BLaER1 treated with 17β-estradiol and CSF1 and Interleukin-3, amounts not matched to agents 10 nM and 100 nM (cell line): ENCODE measurements at regions not wholly inside any gene's neighbourhood (a gene's known extent, or its start where the extent isn't known, plus 50 kb on each side); places are given as distances from the start of the nearest gene placed in this dataset.

ENCODE experiments used
- H3K27ac ChIP-seq, 11 experiments: shearing (Covaris generic); formaldehyde crosslinking; 2 replicates each; pipeline ENCODE4 v1.8.1; 2022
- H3K27me3 ChIP-seq, 11 experiments: shearing (Covaris generic); formaldehyde crosslinking; 2 replicates each; pipeline ENCODE4 v1.8.1; 2022
- H3K36me3 ChIP-seq, 11 experiments: shearing (Covaris generic); formaldehyde crosslinking; 2 replicates each; pipeline ENCODE4 v1.8.1; 2022
- H3K4me1 ChIP-seq, 10 experiments: shearing (Covaris generic); formaldehyde crosslinking; 2 replicates each; pipeline ENCODE4 v1.8.1; 2022
- H3K4me2 ChIP-seq, 11 experiments: shearing (Covaris generic); formaldehyde crosslinking; 2 replicates each; pipeline ENCODE4 v1.8.1; 2022
- H3K4me3 ChIP-seq, 10 experiments: shearing (Covaris generic); formaldehyde crosslinking; 2 replicates each; pipeline ENCODE4 v1.8.1; 2022
- H3K9ac ChIP-seq, 11 experiments: shearing (Covaris generic); formaldehyde crosslinking; 2 replicates each; pipeline ENCODE4 v1.8.1; 2022
- H3K9me3 ChIP-seq, 11 experiments: shearing (Covaris generic); formaldehyde crosslinking; replicated peaks in 1 of 11; 2 replicates each; pipeline ENCODE4 v1.8.1; 2022
- H4K20me1 ChIP-seq, 11 experiments: shearing (Covaris generic); formaldehyde crosslinking; 2 replicates each; pipeline ENCODE4 v1.8.1; 2022
- Cebpa-rat ChIP-seq, 11 experiments: shearing (Covaris generic); IDR thresholded peaks; 2 replicates each; pipeline ENCODE4 v1.8.1; 2022

- Histone ChIP-seq H4K20me1 (no peaks in the 10 kb centered on the region), H3K27ac (peak overlapping the region in 4 of 11 experiments; percentile 20 to 55 (median 49); a peak in 6 of 22 replicates), H3K36me3 (no peaks in the 10 kb centered on the region)
Measured at GRCh38 chr11:108994887-108995286, 330.0 kb downstream of the DDX10 start.

GRCh38 chr11:108997826-108998225 is 333.0 kb downstream of the DDX10 start:
- Histone ChIP-seq H3K27ac (no peak overlapping the region), H3K36me3 (no peaks in the 10 kb centered on the region), H3K4me2 (no peak overlapping the region), H3K4me1 (peaks cover 0 to 17% (median 0%) of the 10 kb centered on the region in 10 experiments; a peak in 7 of 20 replicates), H4K20me1 (no peaks in the 10 kb centered on the region), H3K9me3 (peaks cover 0 to 20% (median 3%) of the 10 kb centered on the region in 11 experiments; a peak in 4 of 22 replicates), H3K9ac (no peak overlapping the region), H3K27me3 (no peaks in the 10 kb centered on the region), H3K4me3 (no peak overlapping the region)
- no peak for TF ChIP-seq Cebpa-rat (IDR thresholded peaks at IDR 0.05)

More at GRCh38 chr11:108994887-108995286, 330.0 kb downstream of the DDX10 start:
- Histone ChIP-seq H3K9me3 (peaks cover 0 to 13% (median 0%) of the 10 kb centered on the region in 11 experiments; a peak in 4 of 22 replicates), H3K9ac (no peak overlapping the region), H3K4me1 (peaks cover 0 to 17% (median 0%) of the 10 kb centered on the region in 10 experiments; a peak in 7 of 20 replicates), H3K4me3 (no peak overlapping the region), H3K4me2 (peak overlapping the region in 4 of 11 experiments; percentile 27 to 69 (median 53); a peak in 6 of 22 replicates), H3K27me3 (no peaks in the 10 kb centered on the region)
- no peak for TF ChIP-seq Cebpa-rat (IDR thresholded peaks at IDR 0.05)

GRCh38 chr11:109000531-109000930 is 335.7 kb downstream of the DDX10 start:
- no peaks in the 10 kb centered on the region for H4K20me1 ChIP-seq
- H3K4me1 ChIP-seq, result peaks cover 0 to 3% (median 0%) of the 10 kb centered on the region in 10 experiments; a peak in 6 of 20 replicates
- H3K27ac ChIP-seq, result no peak overlapping the region
- peaks cover 0 to 20% (median 3%) of the 10 kb centered on the region in 11 experiments; a peak in 4 of 22 replicates for H3K9me3 ChIP-seq
- H3K36me3 ChIP-seq, result no peaks in the 10 kb centered on the region
- H3K4me2 ChIP-seq, result no peak overlapping the region
- no peaks in the 10 kb centered on the region for H3K27me3 ChIP-seq
- TF ChIP-seq Cebpa-rat (IDR thresholded peaks at IDR 0.05), result no peak
- H3K9ac ChIP-seq, result no peak overlapping the region
- H3K4me3 ChIP-seq, result no peak overlapping the region

GRCh38 chr11:109001585-109001984 is 336.7 kb downstream of the DDX10 start:
- peaks cover 0 to 20% (median 0%) of the 10 kb centered on the region in 11 experiments; a peak in 3 of 22 replicates for H3K9me3 ChIP-seq
- no peaks in the 10 kb centered on the region for H3K4me1 ChIP-seq
- H3K4me3 ChIP-seq, result no peak overlapping the region
- H3K9ac ChIP-seq, result no peak overlapping the region
- H3K4me2 ChIP-seq, result no peak overlapping the region
- TF ChIP-seq Cebpa-rat (IDR thresholded peaks at IDR 0.05), result no peak
- no peaks in the 10 kb centered on the region for H3K36me3 ChIP-seq
- no peak overlapping the region for H3K27ac ChIP-seq
- no peaks in the 10 kb centered on the region for H3K27me3 ChIP-seq
- no peaks in the 10 kb centered on the region for H4K20me1 ChIP-seq

- Histone ChIP-seq H4K20me1 (no peaks in the 10 kb centered on the region), H3K9ac (no peak overlapping the region), H3K27me3 (no peaks in the 10 kb centered on the region), H3K9me3 (no peaks in the 10 kb centered on the region), H3K27ac (no peak overlapping the region), H3K36me3 (no peaks in the 10 kb centered on the region), H3K4me3 (no peak overlapping the region), H3K4me1 (no peaks in the 10 kb centered on the region), H3K4me2 (no peak overlapping the region)
- TF ChIP-seq Cebpa-rat (IDR thresholded peaks at IDR 0.05), result no peak
Measured at GRCh38 chr11:109012991-109013390, 348.1 kb downstream of the DDX10 start.

GRCh38 chr11:109015283-109015682 is 350.4 kb downstream of the DDX10 start:
- Histone ChIP-seq H3K36me3 (no peaks in the 10 kb centered on the region), H3K27me3 (no peaks in the 10 kb centered on the region), H3K4me2 (no peak overlapping the region), H3K4me1 (no peaks in the 10 kb centered on the region), H3K27ac (no peak overlapping the region), H4K20me1 (no peaks in the 10 kb centered on the region), H3K9me3 (no peaks in the 10 kb centered on the region), H3K9ac (no peak overlapping the region), H3K4me3 (no peak overlapping the region)
- TF ChIP-seq Cebpa-rat (IDR thresholded peaks at IDR 0.05), result no peak

GRCh38 chr11:109016724-109017123 is 351.9 kb downstream of the DDX10 start:
- no peaks in the 10 kb centered on the region for H4K20me1 ChIP-seq
- H3K4me2 ChIP-seq, result no peak overlapping the region
- no peaks in the 10 kb centered on the region for H3K36me3 ChIP-seq
- TF ChIP-seq Cebpa-rat (IDR thresholded peaks at IDR 0.05), result no peak
- no peak overlapping the region for H3K27ac ChIP-seq
- no peaks in the 10 kb centered on the region for H3K9me3 ChIP-seq
- H3K27me3 ChIP-seq, result no peaks in the 10 kb centered on the region
- no peak overlapping the region for H3K4me3 ChIP-seq
- H3K4me1 ChIP-seq, result no peaks in the 10 kb centered on the region
- no peak overlapping the region for H3K9ac ChIP-seq

GRCh38 chr11:109017489-109017888 is 352.6 kb downstream of the DDX10 start:
- no peak overlapping the region for H3K4me3 ChIP-seq
- H3K4me1 ChIP-seq, result peaks cover 0 to 2% (median 0%) of the 10 kb centered on the region in 10 experiments; a peak in 3 of 20 replicates
- no peak for TF ChIP-seq Cebpa-rat (IDR thresholded peaks at IDR 0.05)
- no peak overlapping the region for H3K9ac ChIP-seq
- H3K4me2 ChIP-seq, result no peak overlapping the region
- no peaks in the 10 kb centered on the region for H3K27me3 ChIP-seq
- no peaks in the 10 kb centered on the region for H3K9me3 ChIP-seq
- no peak overlapping the region for H3K27ac ChIP-seq
- no peaks in the 10 kb centered on the region for H3K36me3 ChIP-seq
- no peaks in the 10 kb centered on the region for H4K20me1 ChIP-seq

GRCh38 chr11:109018639-109019038 is 353.8 kb downstream of the DDX10 start:
- H3K9ac ChIP-seq, result no peak overlapping the region
- TF ChIP-seq Cebpa-rat (IDR thresholded peaks at IDR 0.05), result no peak
- no peaks in the 10 kb centered on the region for H4K20me1 ChIP-seq
- H3K27ac ChIP-seq, result no peak overlapping the region
- H3K9me3 ChIP-seq, result no peaks in the 10 kb centered on the region
- H3K4me2 ChIP-seq, result no peak overlapping the region
- H3K4me3 ChIP-seq, result no peak overlapping the region
- H3K4me1 ChIP-seq, result peaks cover 0 to 11% (median 0%) of the 10 kb centered on the region in 10 experiments; a peak in 6 of 20 replicates
- no peaks in the 10 kb centered on the region for H3K36me3 ChIP-seq
- no peaks in the 10 kb centered on the region for H3K27me3 ChIP-seq

- Histone ChIP-seq H3K9ac (no peak overlapping the region), H3K27me3 (no peaks in the 10 kb centered on the region), H3K27ac (no peak overlapping the region), H3K4me3 (no peak overlapping the region), H3K4me2 (no peak overlapping the region), H3K36me3 (no peaks in the 10 kb centered on the region), H4K20me1 (no peaks in the 10 kb centered on the region), H3K9me3 (peaks cover 0 to 2% (median 1%) of the 10 kb centered on the region in 11 experiments; a peak in 12 of 22 replicates), H3K4me1 (peaks cover 0 to 11% (median 0%) of the 10 kb centered on the region in 10 experiments; a peak in 6 of 20 replicates)
- TF ChIP-seq Cebpa-rat (IDR thresholded peaks at IDR 0.05), result no peak
Measured at GRCh38 chr11:109019342-109019936, 354.6 kb downstream of the DDX10 start.
